ENCODE measurements at regions not wholly inside any gene's neighbourhood (a gene's known extent, or its start where the extent isn't known, plus 50 kb on each side); places are given as distances from the start of the nearest gene placed in this dataset.

DNA sequence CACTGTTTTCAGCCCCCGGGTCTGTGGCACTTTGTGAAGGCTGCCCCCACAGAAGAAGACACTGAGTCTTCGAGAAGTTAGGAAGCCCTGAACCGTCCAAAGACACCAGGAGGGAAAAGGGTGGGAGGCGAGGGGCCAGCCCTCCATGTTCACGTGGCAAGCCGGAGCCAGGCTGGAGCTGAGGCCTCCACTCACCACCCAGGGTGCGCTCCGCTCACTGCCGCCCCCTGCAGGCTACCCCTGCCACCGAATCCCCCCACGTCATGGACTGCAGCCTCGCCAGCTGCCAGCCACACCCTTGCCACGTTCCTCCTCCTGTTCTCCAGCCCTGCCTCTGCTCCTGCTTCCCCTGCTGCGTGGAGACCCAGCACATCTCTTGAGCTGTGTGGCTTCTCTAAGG, 59.0 kb upstream of the EN2 start:
- Histone ChIP-seq H2AFZ (ENCODE audit: low read length) (no peak overlapping the region), H4K5ac (ENCODE audit: insufficient read length, low read depth, low read length) (no peak overlapping the region), H4K20me1 (ENCODE audit: control insufficient read depth, insufficient read depth, insufficient read length) (no peaks in the 10 kb centered on the region), H3K27me3 (ENCODE audit: insufficient read depth, low read length) (no peaks in the 10 kb centered on the region), H2AK5ac (ENCODE audit: insufficient read length, low read length) (no peak overlapping the region), H2BK120ac (ENCODE audit: low read depth, low read length, poor library complexity, severe bottlenecking) (no peak overlapping the region), H3K79me1 (ENCODE audit: insufficient read depth, low read depth, low read length, poor library complexity, severe bottlenecking) (no peaks in the 10 kb centered on the region), H3K4me1 (ENCODE audit: insufficient read depth, low read length) (no peaks in the 10 kb centered on the region), H3K9ac (ENCODE audit: extremely low read depth, insufficient read length, low read length) (no peak overlapping the region), H3K56ac (ENCODE audit: insufficient read length, low read depth, low read length) (no peak overlapping the region), H3K23ac (ENCODE audit: insufficient read length, low read depth, low read length) (no peak overlapping the region), H3K9me3 (ENCODE audit: control insufficient read depth, low read depth, low read length) (no peaks in the 10 kb centered on the region), H2BK5ac (ENCODE audit: insufficient read length, low read length) (no peak overlapping the region), H2BK15ac (ENCODE audit: low read depth, low read length) (no peak overlapping the region), H3K4ac (ENCODE audit: low read depth, low read length) (no peak overlapping the region), H3K4me2 (ENCODE audit: insufficient read depth, insufficient read length, low read length) (no peak overlapping the region), H3K14ac (ENCODE audit: insufficient read depth, low read length) (no peak overlapping the region), H2BK12ac (ENCODE audit: insufficient read length, low read depth, low read length) (no peak overlapping the region), H2BK20ac (ENCODE audit: low read depth, low read length, poor library complexity, severe bottlenecking) (no peak overlapping the region), H3K79me2 (ENCODE audit: insufficient read depth, low read length) (no peaks in the 10 kb centered on the region), H4K8ac (replicated peaks; ENCODE audit: insufficient read length, low read depth, low read length) (no peak overlapping the region), H4K91ac (ENCODE audit: insufficient read length, low read depth, low read length) (no peak overlapping the region), H3K18ac (ENCODE audit: insufficient read length, low read depth, low read length) (no peak overlapping the region), H3T11ph (ENCODE audit: low read length) (no peak overlapping the region), H3K27ac (ENCODE audit: insufficient read length, low read depth, low read length) (no peak overlapping the region), H3K23me2 (ENCODE audit: insufficient read length, low read depth, low read length, poor library complexity, severe bottlenecking) (no peaks in the 10 kb centered on the region)
- no peak for DNase-seq
- H3K27me3 Mint-ChIP-seq (ENCODE audit: low read depth), result peaks cover 81% of the 10 kb centered on the region
- H3K4me3 Mint-ChIP-seq, result no peak overlapping the region
- H3K36me3 Mint-ChIP-seq (ENCODE audit: insufficient read depth in 1 of 3, low read depth in 3 of 3), result peaks cover 0 to 9% (median 0%) of the 10 kb centered on the region in 3 experiments; a peak in 2 of 7 replicates
- TF ChIP-seq, protein P1, sequence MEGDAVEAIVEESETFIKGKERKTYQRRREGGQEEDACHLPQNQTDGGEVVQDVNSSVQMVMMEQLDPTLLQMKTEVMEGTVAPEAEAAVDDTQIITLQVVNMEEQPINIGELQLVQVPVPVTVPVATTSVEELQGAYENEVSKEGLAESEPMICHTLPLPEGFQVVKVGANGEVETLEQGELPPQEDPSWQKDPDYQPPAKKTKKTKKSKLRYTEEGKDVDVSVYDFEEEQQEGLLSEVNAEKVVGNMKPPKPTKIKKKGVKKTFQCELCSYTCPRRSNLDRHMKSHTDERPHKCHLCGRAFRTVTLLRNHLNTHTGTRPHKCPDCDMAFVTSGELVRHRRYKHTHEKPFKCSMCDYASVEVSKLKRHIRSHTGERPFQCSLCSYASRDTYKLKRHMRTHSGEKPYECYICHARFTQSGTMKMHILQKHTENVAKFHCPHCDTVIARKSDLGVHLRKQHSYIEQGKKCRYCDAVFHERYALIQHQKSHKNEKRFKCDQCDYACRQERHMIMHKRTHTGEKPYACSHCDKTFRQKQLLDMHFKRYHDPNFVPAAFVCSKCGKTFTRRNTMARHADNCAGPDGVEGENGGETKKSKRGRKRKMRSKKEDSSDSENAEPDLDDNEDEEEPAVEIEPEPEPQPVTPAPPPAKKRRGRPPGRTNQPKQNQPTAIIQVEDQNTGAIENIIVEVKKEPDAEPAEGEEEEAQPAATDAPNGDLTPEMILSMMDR (conservative IDR thresholded peaks at IDR 0.05), result peak; percentile 64
- WGBS (ENCODE audit: extremely low coverage, insufficient read length, low lambda C conversion rate), result no CpG with 5 or more reads among the region's 14 CpGs
- no peak overlapping the region; a peak in 1 of 7 replicates for H3K27ac Mint-ChIP-seq
- H3K4me1 Mint-ChIP-seq, result no peaks in the 10 kb centered on the region
- H3K9me3 Mint-ChIP-seq, result peaks cover 9 to 13% of the 10 kb centered on the region in 2 experiments; a peak in 4 of 5 replicates

Measured in H9 (cell line).